22Rv1 (cell line): ENCODE measurements at regions not wholly inside any gene's neighbourhood (a gene's known extent, or its start where the extent isn't known, plus 50 kb on each side); places are given as distances from the start of the nearest gene placed in this dataset.

Source experiments
- H3K27ac ChIP-seq: fragments of 450-650 bp; 2 replicates; pipeline ENCODE4 v1.5.1; 2017
- CTCF ChIP-seq: fragments of 450-650 bp; IDR thresholded peaks from 2 replicates; pipeline ENCODE4 v1.5.1; 2017; ENCODE audit warnings: mild to moderate bottlenecking
- ZFX ChIP-seq: fragments of 450-650 bp; IDR thresholded peaks from 2 replicates; pipeline ENCODE4 v1.6.1; 2017; ENCODE audit warnings: antibody characterized with exemption, borderline replicate concordance

DNA sequence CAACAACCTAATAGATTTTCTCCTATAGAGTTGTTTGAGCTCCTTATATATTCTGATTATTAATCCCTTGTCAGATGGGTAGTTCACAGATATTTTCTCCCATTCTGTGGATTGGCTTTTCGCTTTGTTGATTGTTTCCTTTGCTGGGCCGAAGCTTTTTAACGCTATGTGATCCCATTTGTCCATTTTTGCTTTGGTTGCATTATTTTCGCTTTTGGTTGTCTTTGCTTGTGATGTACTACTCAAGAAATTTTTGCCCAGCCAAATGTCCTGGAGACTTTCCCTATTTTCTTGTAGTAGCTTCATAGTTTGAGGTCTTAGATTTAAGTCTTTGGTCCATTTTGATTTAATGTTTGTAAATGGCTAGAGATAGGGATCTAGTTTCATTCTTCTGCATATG is 258.4 kb upstream of the FAR2 start:
- TF ChIP-seq CTCF (no peak), ZFX (no peak)
- no peak overlapping the region for H3K27ac ChIP-seq

DNA sequence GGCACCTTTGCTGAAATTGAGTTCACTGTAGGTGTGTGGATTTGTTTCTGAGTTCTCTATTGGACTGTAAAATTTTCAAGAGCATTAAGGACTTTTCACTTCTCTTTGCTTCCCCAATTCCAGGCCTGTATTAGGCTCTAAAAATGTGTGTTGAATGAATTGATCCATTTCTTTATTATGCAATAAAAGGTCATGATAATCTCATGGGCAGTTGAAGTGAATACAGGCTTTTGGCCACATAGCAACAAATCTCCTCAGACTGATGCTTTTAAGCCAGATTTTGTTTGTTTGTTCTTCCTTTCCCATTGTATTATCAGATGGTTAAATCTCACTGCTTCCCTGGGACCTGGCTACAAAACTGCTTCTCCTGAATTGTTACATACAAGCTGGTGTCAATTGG is 258.0 kb upstream of the FAR2 start:
- no peak overlapping the region for H3K27ac ChIP-seq
- TF ChIP-seq CTCF (no peak), ZFX (no peak)

DNA sequence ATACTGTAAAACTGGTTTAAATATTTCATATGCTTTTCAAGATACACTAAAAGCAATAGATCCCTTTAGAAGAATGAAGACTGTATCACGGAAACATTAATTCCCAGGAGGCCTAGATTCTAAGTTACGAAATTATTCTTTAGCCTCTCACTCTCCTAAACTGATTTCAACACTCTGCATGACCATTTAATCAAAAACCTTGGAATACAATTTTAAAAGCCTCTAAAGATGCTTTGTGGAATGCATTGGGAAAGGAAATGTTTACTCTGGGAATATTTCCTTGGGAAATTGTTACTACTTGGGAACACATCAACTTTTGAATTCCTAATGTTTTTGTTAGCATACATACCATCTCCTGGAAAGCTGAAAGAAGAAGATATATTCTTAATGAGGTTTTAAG is 255.7 kb upstream of the FAR2 start:
- no peak for TF ChIP-seq CTCF
- no peak for TF ChIP-seq ZFX
- H3K27ac ChIP-seq: no peak overlapping the region

GRCh38 chr12:28893856-28894255 is 255.2 kb upstream of the FAR2 start:
- TF ChIP-seq CTCF (no peak), ZFX (no peak)
- no peak overlapping the region for H3K27ac ChIP-seq

DNA sequence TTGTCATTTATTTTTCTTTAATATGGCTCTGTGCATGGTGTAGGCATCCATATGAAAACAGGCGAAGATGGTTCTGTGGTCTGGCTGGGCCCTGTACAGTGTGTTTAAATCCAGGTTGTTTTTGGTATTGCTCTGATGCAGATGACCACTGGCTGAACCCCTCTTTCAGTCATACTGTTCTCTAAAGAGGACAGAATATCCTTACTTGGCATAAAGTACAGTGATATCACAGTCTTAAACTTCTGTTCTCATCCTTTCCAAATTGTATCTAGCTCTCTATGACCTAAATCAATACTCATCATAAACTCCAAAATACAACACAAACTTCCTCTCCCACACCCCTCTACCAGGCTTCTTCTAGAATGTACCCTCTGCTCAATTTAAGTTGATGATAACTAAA is 252.7 kb upstream of the FAR2 start:
- no peak overlapping the region for H3K27ac ChIP-seq
- TF ChIP-seq CTCF (no peak), ZFX (no peak)

DNA sequence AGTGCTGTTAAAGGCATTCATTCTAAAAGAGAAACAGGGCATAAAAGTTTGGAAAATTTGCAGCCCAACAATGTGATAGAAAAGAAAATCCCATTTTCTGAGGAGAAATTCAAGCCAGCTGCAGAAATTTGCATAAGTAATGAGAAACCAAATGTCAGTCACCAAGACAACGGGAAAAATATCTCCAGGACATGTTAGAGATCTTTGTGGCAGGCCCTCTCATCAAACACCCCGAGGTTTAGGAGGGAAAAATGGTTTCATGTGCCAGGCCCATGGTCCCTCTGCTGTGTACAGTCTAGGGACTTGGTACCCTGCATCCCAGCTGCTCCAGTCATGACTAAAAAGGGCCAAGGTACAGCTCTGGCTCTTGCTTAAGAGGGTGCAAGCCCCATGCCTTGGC is 251.0 kb upstream of the FAR2 start:
- no peak overlapping the region for H3K27ac ChIP-seq
- no peak for TF ChIP-seq ZFX
- TF ChIP-seq CTCF: no peak

- no peak overlapping the region for H3K27ac ChIP-seq
- no peak for TF ChIP-seq CTCF
- no peak for TF ChIP-seq ZFX
These were observed 249.1 kb upstream of the FAR2 start for GRCh38 chr12:28899951-28900350.
